Breast epithelium (tissue), 4 donors: ENCODE measurements at regions not wholly inside any gene's neighbourhood (a gene's known extent, or its start where the extent isn't known, plus 50 kb on each side); places are given as distances from the start of the nearest gene placed in this dataset.

Experiments
- DNase-seq, 2 donors: peaks; one replicate each; pipeline ENCODE4 v3.0.0-alpha.2; 2019; ENCODE audit warnings: low spot score in 2 of 2
- H3K27ac ChIP-seq, 2 donors: fragments of 200-600 bp; sonication (generic) in 1 of 2; one replicate each; pipeline ENCODE4 v1.5.1; 2016 to 2019; ENCODE audit warnings: mild to moderate bottlenecking in 1 of 2
- H3K27me3 ChIP-seq, 2 donors: fragments of 200-600 bp; sonication (generic) in 1 of 2; one replicate each; pipeline versions ENCODE4 v1.5.1 to v1.6.0; 2017 to 2019; ENCODE audit warnings: control low read depth in 1 of 2, mild to moderate bottlenecking in 1 of 2
- H3K36me3 ChIP-seq: fragments of 200-600 bp; one replicate; pipeline ENCODE4 v1.5.1; 2019
- H3K4me1 ChIP-seq, 2 donors: fragments of 200-600 bp; sonication (generic); one replicate each; pipeline ENCODE4 v1.5.1; 2016 to 2019; ENCODE audit warnings: control low read depth in 1 of 2
- H3K4me3 ChIP-seq, 3 donors: fragments of 200-600 bp; sonication (generic); 1 replicate in 2 of 3; 2 replicates in 1 of 3; pipeline ENCODE4 v1.5.1; 2016 to 2019; ENCODE audit warnings: mild to moderate bottlenecking in 3 of 3, moderate library complexity in 2 of 3
- H3K9me3 ChIP-seq, 2 donors: fragments of 200-600 bp; sonication (generic) in 1 of 2; one replicate each; pipeline ENCODE4 v1.5.1; 2016 to 2019; ENCODE audit warnings: control low read depth in 1 of 2
- CTCF ChIP-seq, 3 donors: fragments of 450-650 bp; IDR thresholded peaks; one replicate each; pipeline ENCODE4 v1.5.1; 2016 to 2017; ENCODE audit warnings: antibody characterized with exemption in 3 of 3, mild to moderate bottlenecking in 3 of 3, moderate library complexity in 3 of 3
- POLR2A ChIP-seq: fragments of 450-650 bp; IDR thresholded peaks from one replicate; pipeline ENCODE4 v1.6.1; 2016; ENCODE audit warnings: antibody characterized with exemption, mild to moderate bottlenecking, moderate library complexity
- POLR2AphosphoS5 ChIP-seq, 3 donors: sonication (generic); formaldehyde crosslinking; IDR thresholded peaks; one replicate each; pipeline ENCODE4 v1.6.1; 2017; ENCODE audit warnings: antibody characterized with exemption in 3 of 3
- intact Hi-C: fragments of 100-400 bp; cut with DNase I; formaldehyde crosslinking; loops from one replicate; pipeline ENCODE4 v1.15.1; 2023; ENCODE audit warnings: low total_unique reads

- Histone ChIP-seq H3K27ac (no peak overlapping the region), H3K4me1 (no peaks in the 10 kb centered on the region), H3K4me3 (no peak overlapping the region), H3K9me3 (no peaks in the 10 kb centered on the region), H3K27me3 (no peaks in the 10 kb centered on the region), H3K36me3 (no peaks in the 10 kb centered on the region)
- no peak for DNase-seq
- intact Hi-C loops: no loop called here
- TF ChIP-seq CTCF (IDR thresholded peaks at IDR 0.05): no peak
- no peak for TF ChIP-seq POLR2AphosphoS5 (IDR thresholded peaks at IDR 0.05)
- no peak for TF ChIP-seq POLR2A
Measured at GRCh38 chr2:51293566-51294200, 261.8 kb upstream of the NRXN1 start.

- Histone ChIP-seq H3K4me1 (no peaks in the 10 kb centered on the region), H3K4me3 (no peak overlapping the region), H3K9me3 (no peaks in the 10 kb centered on the region), H3K36me3 (no peaks in the 10 kb centered on the region), H3K27me3 (no peaks in the 10 kb centered on the region), H3K27ac (no peak overlapping the region)
- TF ChIP-seq POLR2A (no peak), CTCF (IDR thresholded peaks at IDR 0.05) (no peak), POLR2AphosphoS5 (IDR thresholded peaks at IDR 0.05) (no peak)
- intact Hi-C loops: no loop called here
- no peak for DNase-seq
Measured at GRCh38 chr2:51291762-51292551, 260.0 kb upstream of the NRXN1 start.

DNA sequence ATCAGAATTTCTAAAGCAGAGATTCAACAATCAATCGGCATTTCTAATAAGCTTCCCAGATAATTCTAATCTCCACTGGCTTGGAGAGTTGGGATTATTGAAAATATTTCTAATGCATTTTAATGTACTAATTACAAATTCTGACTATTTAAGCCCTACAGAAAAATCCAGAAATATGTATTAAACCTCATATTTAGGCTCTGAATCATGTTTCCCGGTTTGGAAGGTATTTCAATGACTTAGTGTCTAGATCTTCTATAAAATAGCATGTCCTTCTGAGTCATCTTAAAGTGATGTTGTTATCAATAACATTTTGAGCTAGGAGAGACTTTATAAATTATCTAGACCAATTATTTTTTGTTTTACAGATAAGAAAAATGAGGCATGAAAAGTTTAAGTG is 258.8 kb upstream of the NRXN1 start:
- Histone ChIP-seq H3K27ac (no peak overlapping the region), H3K36me3 (no peaks in the 10 kb centered on the region), H3K4me3 (no peak overlapping the region), H3K27me3 (no peaks in the 10 kb centered on the region), H3K9me3 (no peaks in the 10 kb centered on the region), H3K4me1 (no peaks in the 10 kb centered on the region)
- intact Hi-C loops: no loop called here
- TF ChIP-seq CTCF (IDR thresholded peaks at IDR 0.05) (no peak), POLR2A (no peak), POLR2AphosphoS5 (IDR thresholded peaks at IDR 0.05) (no peak)
- no peak for DNase-seq

DNA sequence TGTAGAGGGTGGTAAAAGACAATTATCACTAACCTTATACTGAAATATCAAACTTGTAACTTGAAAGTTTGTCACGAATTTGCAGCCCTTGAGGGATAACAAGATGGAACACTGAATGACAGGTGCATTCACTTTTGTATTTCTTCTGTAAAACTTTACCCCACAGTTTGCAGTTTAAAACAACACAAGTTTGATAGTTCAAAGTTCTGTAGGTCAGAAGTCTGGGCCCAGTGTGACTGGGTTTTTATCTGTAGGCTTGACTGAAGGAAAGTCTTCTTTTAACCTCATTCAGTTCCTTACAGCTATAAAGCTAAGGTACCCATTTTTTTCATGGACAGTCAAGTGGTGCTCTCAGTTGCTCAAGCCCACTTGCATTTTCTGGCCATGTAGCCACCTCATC is 257.1 kb upstream of the NRXN1 start:
- Histone ChIP-seq H3K4me1 (no peaks in the 10 kb centered on the region), H3K4me3 (no peak overlapping the region), H3K36me3 (no peaks in the 10 kb centered on the region), H3K9me3 (no peaks in the 10 kb centered on the region), H3K27me3 (no peaks in the 10 kb centered on the region), H3K27ac (no peak overlapping the region)
- TF ChIP-seq CTCF (IDR thresholded peaks at IDR 0.05): no peak
- no peak for TF ChIP-seq POLR2AphosphoS5 (IDR thresholded peaks at IDR 0.05)
- TF ChIP-seq POLR2A: no peak
- intact Hi-C loops: no loop called here
- DNase-seq: no peak

DNA sequence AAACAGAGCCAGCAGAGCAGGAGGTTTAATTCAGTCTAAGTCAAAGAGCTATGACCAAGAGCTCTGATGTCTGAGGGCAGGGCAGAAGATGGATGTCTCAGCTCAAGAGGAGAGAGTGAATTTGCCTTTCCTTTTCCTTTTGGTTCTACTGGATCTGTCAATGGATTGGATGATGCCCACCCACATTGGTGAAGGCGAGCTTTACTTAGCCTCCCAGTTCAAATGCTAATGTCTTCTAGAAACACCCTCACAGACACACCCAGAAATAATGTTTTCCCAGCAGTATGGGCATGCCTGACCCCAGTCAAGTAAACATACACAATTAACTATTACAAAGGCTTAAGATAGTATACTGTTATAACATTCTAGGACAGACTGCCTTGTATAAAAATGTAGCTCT is 236.3 kb upstream of the NRXN1 start:
- Histone ChIP-seq H3K27me3 (no peaks in the 10 kb centered on the region), H3K9me3 (no peaks in the 10 kb centered on the region), H3K4me3 (no peak overlapping the region), H3K27ac (no peak overlapping the region), H3K4me1 (no peaks in the 10 kb centered on the region), H3K36me3 (no peaks in the 10 kb centered on the region)
- no peak for TF ChIP-seq CTCF (IDR thresholded peaks at IDR 0.05)
- TF ChIP-seq POLR2A: no peak
- no peak for TF ChIP-seq POLR2AphosphoS5 (IDR thresholded peaks at IDR 0.05)
- DNase-seq: no peak
- intact Hi-C loops: no loop called here
